ENCODE measurements at regions not wholly inside any gene's neighbourhood (a gene's known extent, or its start where the extent isn't known, plus 50 kb on each side); places are given as distances from the start of the nearest gene placed in this dataset.

GRCh38 chr4:53916431-53916889 lies 147.9 kb downstream of the CHIC2 start:
- H3K27me3 ChIP-seq (ENCODE audit: insufficient read depth, poor library complexity, severe bottlenecking) = peaks cover 6% of the 10 kb centered on the region
- no peak overlapping the region for H3K4me3 ChIP-seq (replicated peaks; ENCODE audit: insufficient read depth, low read length)
- TF ChIP-seq GABPA (IDR thresholded peaks at IDR 0.05; ENCODE audit: low read depth) (no peak), CTCF (IDR thresholded peaks at IDR 0.05; ENCODE audit: insufficient read depth, low read length) (no peak), SPI1 (IDR thresholded peaks at IDR 0.05; ENCODE audit: borderline replicate concordance, low read depth) (no peak), REST (IDR thresholded peaks at IDR 0.05; ENCODE audit: insufficient replicate concordance, low read depth) (no peak), POLR2AphosphoS5 (IDR thresholded peaks at IDR 0.05; ENCODE audit: low read depth) (no peak)
- DNase-seq (ENCODE audit: low read depth in 1 of 2, low spot score in 1 of 2) = no peak
- no peak overlapping the region for H3K27ac ChIP-seq (replicated peaks)

- H3K27me3 ChIP-seq (ENCODE audit: insufficient read depth, poor library complexity, severe bottlenecking) = peaks cover 3% of the 10 kb centered on the region
- H3K4me3 ChIP-seq (replicated peaks; ENCODE audit: insufficient read depth, low read length) = no peak overlapping the region
- TF ChIP-seq GABPA (IDR thresholded peaks at IDR 0.05; ENCODE audit: low read depth) (no peak), SPI1 (IDR thresholded peaks at IDR 0.05; ENCODE audit: borderline replicate concordance, low read depth) (no peak), REST (IDR thresholded peaks at IDR 0.05; ENCODE audit: insufficient replicate concordance, low read depth) (no peak), POLR2AphosphoS5 (IDR thresholded peaks at IDR 0.05; ENCODE audit: low read depth) (no peak), CTCF (IDR thresholded peaks at IDR 0.05; ENCODE audit: insufficient read depth, low read length) (no peak)
- H3K27ac ChIP-seq (replicated peaks) = no peak overlapping the region
- peak in 1 of 2 experiments; percentile 61 for DNase-seq (ENCODE audit: low read depth in 1 of 2, low spot score in 1 of 2)
These were observed 149.9 kb downstream of the CHIC2 start for GRCh38 chr4:53914313-53915016.

GRCh38 chr4:53913771-53914170 lies 150.6 kb downstream of the CHIC2 start:
- peaks cover 3% of the 10 kb centered on the region for H3K27me3 ChIP-seq (ENCODE audit: insufficient read depth, poor library complexity, severe bottlenecking)
- DNase-seq (ENCODE audit: low read depth in 1 of 2, low spot score in 1 of 2) = no peak
- TF ChIP-seq POLR2AphosphoS5 (IDR thresholded peaks at IDR 0.05; ENCODE audit: low read depth) = no peak
- no peak for TF ChIP-seq CTCF (IDR thresholded peaks at IDR 0.05; ENCODE audit: insufficient read depth, low read length)
- TF ChIP-seq GABPA (IDR thresholded peaks at IDR 0.05; ENCODE audit: low read depth) = no peak
- TF ChIP-seq REST (IDR thresholded peaks at IDR 0.05; ENCODE audit: insufficient replicate concordance, low read depth) = no peak
- TF ChIP-seq SPI1 (IDR thresholded peaks at IDR 0.05; ENCODE audit: borderline replicate concordance, low read depth) = no peak
- no peak overlapping the region for H3K27ac ChIP-seq (replicated peaks)
- H3K4me3 ChIP-seq (replicated peaks; ENCODE audit: insufficient read depth, low read length) = no peak overlapping the region
